Pulmonary artery endothelial cell (primary cell): ENCODE measurements at regions not wholly inside any gene's neighbourhood (a gene's known extent, or its start where the extent isn't known, plus 50 kb on each side); places are given as distances from the start of the nearest gene placed in this dataset.
"Not testable (repeated sequence)": the region's sequence is repeated elsewhere in the genome, so short reads cannot be mapped to it uniquely, and the experiment has no call there.

Experiments
- DNase-seq: peaks from one replicate; pipeline ENCODE4 v3.0.0-alpha.2; 2011; ENCODE audit warnings: low read depth, low spot score

GRCh38 chr3:27779176-27779575 is 57.1 kb upstream of the EOMES start:
- no peak for DNase-seq

- no peak for DNase-seq
Observed at GRCh38 chr3:27789420-27789819, 67.3 kb upstream of the EOMES start.

GRCh38 chr3:27791956-27792355 is 69.8 kb upstream of the EOMES start:
- DNase-seq = no peak

- no peak for DNase-seq
Observed at GRCh38 chr3:27792869-27793268, 70.7 kb upstream of the EOMES start.

GRCh38 chr3:27794211-27794610 is 72.1 kb upstream of the EOMES start:
- no peak for DNase-seq

GRCh38 chr3:27796365-27796875 is 74.3 kb upstream of the EOMES start:
- no peak for DNase-seq

- DNase-seq = no peak
Observed at GRCh38 chr3:27797773-27798172, 75.7 kb upstream of the EOMES start.

GRCh38 chr3:27800261-27800660 is 78.1 kb upstream of the EOMES start:
- no peak for DNase-seq

GRCh38 chr3:27802425-27802824 is 80.3 kb upstream of the EOMES start:
- no peak for DNase-seq

- no peak for DNase-seq
Observed at GRCh38 chr3:27802849-27803248, 80.7 kb upstream of the EOMES start.

- DNase-seq = no peak
Observed at GRCh38 chr3:27805282-27805681, 83.2 kb upstream of the EOMES start.

GRCh38 chr3:27813255-27813654 is 91.1 kb upstream of the EOMES start:
- DNase-seq = no peak

- not testable (repeated sequence) for DNase-seq
Observed at GRCh38 chr3:27821609-27822008, 99.5 kb upstream of the EOMES start.

GRCh38 chr3:27824312-27825200 is 102.4 kb upstream of the EOMES start:
- DNase-seq = no peak

- DNase-seq = no peak
Observed at GRCh38 chr3:27826448-27826847, 104.3 kb upstream of the EOMES start.

- no peak for DNase-seq
Observed at GRCh38 chr3:27827041-27827440, 104.9 kb upstream of the EOMES start.

- DNase-seq = no peak
Observed at GRCh38 chr3:27840807-27841594, 118.9 kb upstream of the EOMES start.

GRCh38 chr3:27844052-27844675 is 122.0 kb upstream of the EOMES start:
- DNase-seq = no peak

GRCh38 chr3:27847697-27848096 is 125.6 kb upstream of the EOMES start:
- DNase-seq = no peak

GRCh38 chr3:27848826-27849225 is 126.7 kb upstream of the EOMES start:
- no peak for DNase-seq

GRCh38 chr3:27859821-27860220 is 137.7 kb upstream of the EOMES start:
- no peak for DNase-seq
